Lower leg skin (tissue), 3 donors: ENCODE measurements at regions not wholly inside any gene's neighbourhood (a gene's known extent, or its start where the extent isn't known, plus 50 kb on each side); places are given as distances from the start of the nearest gene placed in this dataset.

Source experiments
- CTCF ChIP-seq, 3 donors: fragments of 450-650 bp; IDR thresholded peaks; one replicate each; pipeline ENCODE4 v1.5.1; 2016; ENCODE audit warnings: antibody characterized with exemption in 3 of 3, mild to moderate bottlenecking in 3 of 3, moderate library complexity in 2 of 3
- POLR2A ChIP-seq, 2 donors: fragments of 450-650 bp; IDR thresholded peaks; one replicate each; pipeline ENCODE4 v1.6.1; 2016 to 2017; ENCODE audit warnings: antibody characterized with exemption in 2 of 2, mild to moderate bottlenecking in 1 of 2, moderate library complexity in 1 of 2

- TF ChIP-seq POLR2A (IDR thresholded peaks at IDR 0.05) (no peak), CTCF (IDR thresholded peaks at IDR 0.05) (no peak)
These were observed 505.8 kb upstream of the MARCKS start for GRCh38 chr6:113351173-113351834.
